Testis (tissue), 2 donors: ENCODE measurements at regions not wholly inside any gene's neighbourhood (a gene's known extent, or its start where the extent isn't known, plus 50 kb on each side); places are given as distances from the start of the nearest gene placed in this dataset.

Experiments used
- DNase-seq: peaks from one replicate; pipeline ENCODE4 v3.0.0-alpha.2; 2019
- H3K27ac ChIP-seq, 2 donors: fragments of 200-600 bp; sonication (generic); one replicate each; pipeline ENCODE4 v1.5.1; 2019
- H3K27me3 ChIP-seq: fragments of 200-600 bp; sonication (generic); one replicate; pipeline ENCODE4 v1.5.1; 2019
- H3K36me3 ChIP-seq: fragments of 200-600 bp; sonication (generic); one replicate; pipeline ENCODE4 v1.5.1; 2017; ENCODE audit warnings: low read depth; ENCODE audit errors: missing control alignments
- H3K4me1 ChIP-seq: fragments of 200-600 bp; sonication (generic); one replicate; pipeline ENCODE4 v1.5.1; 2019
- H3K4me3 ChIP-seq, 2 donors: fragments of 200-600 bp; sonication (generic); one replicate each; pipeline ENCODE4 v1.5.1; 2017 to 2019
- H3K9me3 ChIP-seq: fragments of 200-600 bp; sonication (generic); one replicate; pipeline ENCODE4 v1.5.1; 2017
- CTCF ChIP-seq, 3 experiments: fragments of 450-650 bp in 2 of 3; fragments of 200-600 bp in 1 of 3; sonication (generic) in 1 of 3; IDR thresholded peaks; one replicate each; pipeline ENCODE4 v1.5.1; 2016 to 2019; ENCODE audit warnings: antibody characterized with exemption in 3 of 3, mild to moderate bottlenecking in 2 of 3, moderate library complexity in 1 of 3
- POLR2A ChIP-seq: fragments of 450-650 bp; IDR thresholded peaks from one replicate; pipeline ENCODE4 v1.6.1; 2017; ENCODE audit warnings: antibody characterized with exemption, mild to moderate bottlenecking, moderate library complexity
- WGBS, 2 donors: methylation state at CpG; one replicate each; pipeline ENCODE4 v1.1.5; 2018; 5-methylcytosine and 5-hydroxymethylcytosine counted together
- intact Hi-C: fragments of 100-400 bp; cut with DNase I; formaldehyde crosslinking; loops from one replicate; pipeline ENCODE4 v1.15.1; 2023; ENCODE audit warnings: low total_unique reads

DNA sequence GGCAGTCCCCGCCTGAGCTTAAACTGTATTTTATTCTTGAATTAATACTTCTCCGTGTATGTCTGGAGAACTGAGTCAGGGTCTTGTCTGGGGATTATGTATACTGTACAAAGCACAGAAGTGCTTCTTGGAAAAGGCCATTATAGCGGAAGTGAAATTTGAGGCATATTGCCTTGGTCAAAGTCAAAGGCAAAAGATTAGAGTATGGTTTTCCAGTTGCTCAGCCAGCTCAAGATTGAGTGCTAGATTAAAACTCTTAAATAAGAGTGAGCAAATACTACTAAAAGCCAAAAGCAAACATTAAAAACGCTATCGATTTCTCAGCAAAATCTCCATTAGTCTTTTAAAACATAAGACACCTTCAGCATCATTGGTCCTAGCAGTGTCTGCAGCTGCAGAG is 207.7 kb upstream of the MAN1A1 start:
- Histone ChIP-seq H3K4me3 (no peak overlapping the region), H3K36me3 (no peaks in the 10 kb centered on the region), H3K4me1 (no peaks in the 10 kb centered on the region), H3K27ac (no peak overlapping the region), H3K9me3 (no peaks in the 10 kb centered on the region), H3K27me3 (no peaks in the 10 kb centered on the region)
- no peak for DNase-seq
- 90 to 93% methylated on average over 5 of the region's 5 CpGs for WGBS, 2 donors
- TF ChIP-seq CTCF (IDR thresholded peaks at IDR 0.05) (no peak), POLR2A (no peak)
- intact Hi-C loops = no loop called here

DNA sequence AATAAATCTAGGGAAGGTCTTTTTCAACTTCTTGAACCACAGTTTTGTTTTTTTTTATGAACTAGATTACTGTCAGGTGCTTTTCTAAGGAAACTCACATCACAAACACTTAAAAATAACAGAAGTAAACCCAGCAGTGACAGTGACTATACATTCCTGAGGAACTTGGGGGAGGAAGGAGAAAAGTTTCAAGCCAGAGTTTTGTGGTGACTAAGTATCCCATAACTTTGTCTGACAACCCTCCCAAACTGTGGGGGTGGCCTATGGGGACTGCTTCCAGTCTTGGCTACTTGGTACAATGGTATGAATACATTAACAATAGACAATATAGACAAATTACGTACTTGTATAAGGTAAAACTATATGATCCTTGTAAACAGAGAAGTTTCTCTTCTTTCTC is 202.5 kb upstream of the MAN1A1 start:
- intact Hi-C loops = no loop called here
- Histone ChIP-seq H3K27me3 (no peaks in the 10 kb centered on the region), H3K36me3 (no peaks in the 10 kb centered on the region), H3K4me1 (no peaks in the 10 kb centered on the region), H3K9me3 (no peaks in the 10 kb centered on the region), H3K27ac (no peak overlapping the region), H3K4me3 (no peak overlapping the region)
- DNase-seq = no peak
- 87 to 96% methylated on average over 1 of the region's 1 CpG for WGBS, 2 donors
- no peak for TF ChIP-seq CTCF (IDR thresholded peaks at IDR 0.05)
- no peak for TF ChIP-seq POLR2A

DNA sequence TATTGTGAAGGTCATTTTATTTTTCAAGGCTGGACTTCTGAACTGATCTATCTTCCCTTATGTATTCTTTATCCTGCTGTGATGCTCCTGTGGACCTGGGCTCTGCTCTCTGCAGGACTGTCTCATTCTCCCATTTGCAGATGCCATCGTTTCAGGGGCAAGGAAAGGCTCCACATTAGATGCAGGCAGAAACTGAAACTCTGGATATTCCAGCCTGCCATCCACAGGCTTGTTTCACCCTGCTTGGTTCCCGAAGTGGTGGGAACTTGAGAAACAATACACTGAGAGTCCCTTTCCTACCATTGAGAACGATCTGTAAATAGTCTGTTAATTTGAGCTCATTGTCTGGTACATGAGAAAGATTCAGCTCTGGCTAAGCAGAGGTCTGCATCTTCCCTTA is 197.5 kb upstream of the MAN1A1 start:
- TF ChIP-seq POLR2A = no peak
- no peak for TF ChIP-seq CTCF (IDR thresholded peaks at IDR 0.05)
- intact Hi-C loops = no loop called here
- Histone ChIP-seq H3K27me3 (no peaks in the 10 kb centered on the region), H3K4me3 (no peak overlapping the region), H3K27ac (no peak overlapping the region), H3K4me1 (no peaks in the 10 kb centered on the region), H3K9me3 (no peaks in the 10 kb centered on the region), H3K36me3 (no peaks in the 10 kb centered on the region)
- WGBS, 2 donors = 78 to 87% methylated on average over 3 of the region's 3 CpGs
- DNase-seq = no peak

GRCh38 chr6:119545245-119545644 is 195.7 kb upstream of the MAN1A1 start:
- intact Hi-C loops = no loop called here
- no peak for DNase-seq
- Histone ChIP-seq H3K9me3 (no peaks in the 10 kb centered on the region), H3K27me3 (no peaks in the 10 kb centered on the region), H3K4me1 (no peaks in the 10 kb centered on the region), H3K27ac (no peak overlapping the region), H3K4me3 (no peak overlapping the region), H3K36me3 (no peaks in the 10 kb centered on the region)
- WGBS, 2 donors = 95 to 100% methylated on average over 1 of the region's 1 CpG
- no peak for TF ChIP-seq CTCF (IDR thresholded peaks at IDR 0.05)
- no peak for TF ChIP-seq POLR2A

DNA sequence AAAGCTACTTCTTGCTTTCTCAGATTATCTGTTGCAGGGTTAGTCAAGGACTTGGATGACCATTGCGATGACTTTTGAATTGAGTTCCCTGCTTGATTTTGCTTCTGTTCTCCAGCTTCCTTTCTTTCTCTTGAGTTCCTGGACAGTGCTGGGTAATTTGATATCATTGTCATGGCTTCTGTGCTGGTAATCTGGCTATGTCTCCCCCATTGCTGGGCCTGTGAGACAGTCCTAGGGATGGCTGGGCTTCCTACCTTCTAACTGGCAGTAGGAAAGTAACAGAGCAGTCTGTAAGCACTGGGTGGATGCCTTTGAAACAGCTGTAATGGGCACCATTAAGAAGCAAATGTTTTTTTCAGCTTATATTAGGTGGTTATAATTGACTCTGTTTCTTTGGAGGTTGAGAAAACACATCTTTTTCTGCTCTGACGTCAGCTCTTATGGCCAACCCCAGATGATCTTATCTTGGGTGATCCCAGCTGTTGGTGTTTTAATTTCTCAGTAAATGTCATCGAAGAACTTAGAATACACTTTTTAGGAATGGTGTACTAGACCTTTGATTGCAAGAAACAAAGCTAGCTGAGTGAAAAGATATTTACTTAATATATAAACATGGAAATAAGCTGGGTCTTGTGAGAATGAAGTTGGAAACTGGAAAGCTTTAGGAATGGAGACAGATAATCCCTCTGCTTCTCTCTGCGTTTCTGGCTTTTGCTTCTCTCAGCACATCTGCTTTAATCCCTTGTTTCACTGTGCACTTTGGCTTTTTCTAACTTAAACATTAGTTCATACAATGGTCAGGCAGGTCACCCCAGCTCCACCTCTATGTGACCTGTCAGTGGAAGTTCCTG is 195.0 kb upstream of the MAN1A1 start:
- intact Hi-C loops = no loop called here
- H3K4me1 ChIP-seq = no peaks in the 10 kb centered on the region
- DNase-seq = no peak
- no peak for TF ChIP-seq CTCF (IDR thresholded peaks at IDR 0.05)
- no peaks in the 10 kb centered on the region for H3K36me3 ChIP-seq
- 78 to 88% methylated on average over 4 of the region's 4 CpGs for WGBS, 2 donors
- H3K4me3 ChIP-seq = no peak overlapping the region
- H3K27ac ChIP-seq = no peak overlapping the region
- no peaks in the 10 kb centered on the region for H3K9me3 ChIP-seq
- H3K27me3 ChIP-seq = no peaks in the 10 kb centered on the region
